Activated T-helper 1 cell treated with Interleukin-2 at 50 U/mL for 16 hours (primary cell): ENCODE measurements at regions not wholly inside any gene's neighbourhood (a gene's known extent, or its start where the extent isn't known, plus 50 kb on each side); places are given as distances from the start of the nearest gene placed in this dataset.

Experiments used
- DNase-seq: peaks from one replicate; pipeline ENCODE4 v3.0.0-alpha.2; 2020; ENCODE audit warnings: low read depth

DNA sequence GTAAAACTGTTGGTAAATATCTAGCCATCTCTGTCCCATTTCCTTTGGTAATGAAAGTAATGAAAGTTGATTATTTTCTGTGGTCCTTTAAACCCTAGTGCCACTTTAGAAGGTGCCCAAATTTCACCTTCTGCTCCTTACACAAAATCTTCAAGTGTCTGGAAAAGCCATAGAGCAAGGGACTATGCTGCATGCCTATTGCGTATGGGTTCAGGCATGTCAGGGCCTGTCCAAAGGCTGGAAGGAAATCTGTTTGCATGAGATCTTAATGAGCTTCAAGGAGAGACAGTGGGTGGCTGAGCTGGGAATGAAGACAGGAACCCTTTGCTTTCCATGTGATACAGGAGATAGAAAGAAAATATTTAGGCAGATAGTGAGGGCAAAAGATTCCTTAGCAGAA is 66.6 kb upstream of the CCN6 start:
- DNase-seq, result no peak

DNA sequence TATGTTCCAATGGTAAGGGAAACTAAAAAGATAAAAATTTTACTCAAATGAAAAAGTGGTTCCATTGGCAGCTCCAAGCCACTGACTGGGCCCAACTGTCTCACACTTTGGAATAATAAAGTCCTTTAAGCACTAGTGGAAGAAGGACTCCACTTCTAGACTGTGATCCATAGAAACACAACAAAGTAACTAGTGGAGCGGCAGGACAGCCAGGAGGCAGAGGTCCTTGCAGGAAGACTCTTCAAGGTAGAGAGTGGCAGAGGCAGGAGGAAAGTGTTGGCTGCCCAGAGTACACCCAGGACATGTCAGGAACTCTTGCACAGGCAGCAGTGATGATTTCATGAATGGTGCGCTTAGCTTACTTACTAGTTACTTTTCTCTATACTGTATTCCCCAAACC is 65.0 kb upstream of the CCN6 start:
- no peak for DNase-seq

DNA sequence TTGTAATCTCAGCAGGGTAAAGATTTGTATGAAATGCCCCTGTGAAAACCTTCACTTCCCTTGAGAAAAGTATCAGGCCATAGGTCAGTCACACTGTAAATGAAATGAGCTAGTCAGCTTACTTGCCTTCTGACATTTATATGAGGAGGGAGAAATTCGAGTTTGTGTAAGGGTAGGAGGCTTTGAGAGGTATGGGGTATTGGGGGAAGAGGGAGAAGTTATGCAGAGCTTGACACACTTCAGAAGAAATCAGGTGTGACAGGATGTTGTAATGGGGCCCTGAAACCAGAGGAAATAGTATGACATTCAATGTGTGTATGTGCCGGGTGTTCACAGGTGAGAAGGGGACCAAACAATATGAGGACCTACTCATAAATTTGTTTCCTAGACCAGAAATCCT is 64.2 kb upstream of the CCN6 start:
- DNase-seq, result no peak

DNA sequence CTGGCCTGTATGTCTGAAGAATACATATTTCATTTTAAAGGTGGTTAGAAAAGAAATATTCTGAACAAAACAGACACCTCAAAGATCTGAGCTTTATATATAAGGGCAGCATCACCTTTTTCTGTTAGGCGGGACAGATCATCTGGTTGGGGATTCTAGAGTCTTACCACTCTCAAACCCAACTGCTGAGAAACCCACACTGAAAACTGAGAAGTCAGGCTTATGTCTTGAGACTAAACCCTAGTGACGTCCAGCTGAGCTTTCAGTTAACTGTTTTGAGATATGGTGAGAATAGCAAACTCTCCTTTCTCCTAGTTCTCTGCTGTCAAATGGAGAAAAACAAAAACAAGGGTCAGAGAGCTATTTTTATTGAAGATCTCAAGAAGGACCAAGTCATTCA is 63.7 kb upstream of the CCN6 start:
- no peak for DNase-seq

DNA sequence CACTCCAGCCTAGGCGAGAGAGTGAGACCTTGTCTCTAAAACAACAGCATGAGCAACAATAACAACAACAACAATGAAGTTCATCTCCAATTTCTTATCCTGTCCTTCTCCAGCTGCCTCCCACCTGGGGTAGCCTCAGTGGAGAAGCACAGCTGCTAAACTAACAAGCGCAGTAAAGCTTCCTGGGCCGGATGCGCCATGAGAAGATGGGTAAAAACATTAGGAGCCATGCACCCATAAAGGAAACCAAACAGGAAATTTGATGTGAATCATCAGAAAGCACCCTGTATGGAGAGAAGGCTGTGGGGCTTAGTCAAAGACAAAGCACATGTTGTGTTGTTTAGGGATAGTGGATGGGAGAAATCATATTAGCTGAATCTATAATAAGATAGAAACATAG is 61.1 kb upstream of the CCN6 start:
- DNase-seq, result peak; percentile 30

DNA sequence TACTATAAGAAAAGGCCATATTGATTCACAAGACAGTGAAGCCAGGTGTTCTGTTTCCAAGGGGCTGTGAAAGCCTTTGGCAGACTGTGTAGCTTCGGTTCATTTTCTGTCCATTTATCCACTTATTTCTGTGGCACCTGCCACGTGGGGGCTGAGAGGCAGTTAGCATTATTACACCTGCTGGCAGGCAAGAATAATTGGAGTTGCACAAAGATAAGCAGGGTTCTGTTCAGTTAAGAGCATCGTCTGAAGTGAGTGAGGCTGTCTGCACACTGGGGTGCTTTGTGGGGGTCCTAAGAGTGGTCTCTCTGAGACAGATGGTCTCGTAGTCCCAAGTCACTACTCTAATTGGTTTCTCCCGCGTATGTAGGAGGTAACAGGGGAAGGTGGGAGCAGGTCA is 60.6 kb upstream of the CCN6 start:
- DNase-seq, result no peak

DNA sequence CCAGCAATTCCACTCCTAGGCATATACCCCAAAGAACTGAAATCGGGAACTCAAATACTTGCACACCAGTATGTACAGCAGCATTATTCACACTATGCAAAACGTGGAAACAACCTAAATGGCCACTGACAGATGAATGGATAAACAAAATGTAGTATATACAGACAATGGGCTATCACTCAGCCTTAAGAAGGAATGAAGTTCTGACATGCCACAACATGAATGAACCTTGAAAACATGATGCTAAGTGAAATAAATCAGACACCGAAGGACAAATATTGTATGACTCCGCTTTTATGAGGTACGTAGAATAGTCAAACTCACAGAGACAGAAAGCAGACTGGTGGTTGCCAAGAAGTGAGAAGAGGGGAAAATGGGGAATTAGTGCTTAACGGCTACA is 59.1 kb upstream of the CCN6 start:
- no peak for DNase-seq

DNA sequence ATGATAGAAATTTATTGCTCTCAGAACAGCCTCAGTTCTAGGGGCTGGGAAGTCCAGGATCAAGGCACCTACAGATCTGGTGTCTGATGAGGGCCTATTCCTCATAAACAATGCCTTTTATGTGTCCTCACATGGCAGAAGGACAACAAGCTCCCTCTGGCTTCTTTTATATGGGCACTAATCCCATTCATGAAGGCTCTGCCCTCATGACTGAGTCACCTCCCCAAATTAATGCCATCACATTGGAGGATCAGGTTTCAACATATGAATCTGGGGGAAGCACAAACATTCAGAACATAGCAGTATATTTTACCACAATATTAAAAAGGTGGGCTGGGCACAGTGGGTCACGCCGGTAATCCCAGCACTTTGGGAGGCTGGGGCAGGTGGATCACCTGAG is 58.5 kb upstream of the CCN6 start:
- no peak for DNase-seq

DNA sequence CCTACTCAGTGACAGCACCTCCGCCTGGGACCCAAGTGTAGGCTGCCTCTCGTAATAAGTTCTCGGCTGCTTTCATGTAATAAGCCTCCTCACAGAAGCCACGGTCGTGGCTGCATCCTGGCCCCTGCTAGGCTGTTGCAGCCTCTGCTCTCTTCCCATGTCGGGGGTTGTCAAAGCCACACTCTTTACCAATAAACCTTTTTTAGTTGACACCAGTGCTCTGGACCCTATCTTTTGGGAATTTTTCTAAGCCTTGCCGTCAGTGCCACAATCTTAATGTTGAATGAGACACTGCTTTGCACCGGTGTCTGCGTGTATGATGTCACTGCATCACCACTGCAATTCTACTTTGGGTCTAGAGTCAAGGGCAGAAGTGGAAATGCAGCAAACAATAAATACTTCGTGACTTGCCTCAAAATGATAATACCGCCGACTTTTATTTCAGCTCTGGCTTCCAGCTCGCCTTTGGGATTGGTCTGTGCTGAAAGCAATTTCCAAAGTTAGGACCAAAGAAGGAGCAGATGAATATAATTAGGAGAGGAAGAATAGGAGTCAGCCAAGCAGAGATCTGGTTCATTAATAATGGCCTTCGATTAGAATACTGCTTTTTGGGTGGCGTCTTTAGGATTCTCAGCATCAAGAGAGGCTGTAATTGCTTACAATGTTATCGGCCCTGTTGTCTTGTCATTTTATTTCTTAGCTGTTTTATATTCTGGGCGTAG is 57.6 kb upstream of the CCN6 start:
- no peak for DNase-seq

DNA sequence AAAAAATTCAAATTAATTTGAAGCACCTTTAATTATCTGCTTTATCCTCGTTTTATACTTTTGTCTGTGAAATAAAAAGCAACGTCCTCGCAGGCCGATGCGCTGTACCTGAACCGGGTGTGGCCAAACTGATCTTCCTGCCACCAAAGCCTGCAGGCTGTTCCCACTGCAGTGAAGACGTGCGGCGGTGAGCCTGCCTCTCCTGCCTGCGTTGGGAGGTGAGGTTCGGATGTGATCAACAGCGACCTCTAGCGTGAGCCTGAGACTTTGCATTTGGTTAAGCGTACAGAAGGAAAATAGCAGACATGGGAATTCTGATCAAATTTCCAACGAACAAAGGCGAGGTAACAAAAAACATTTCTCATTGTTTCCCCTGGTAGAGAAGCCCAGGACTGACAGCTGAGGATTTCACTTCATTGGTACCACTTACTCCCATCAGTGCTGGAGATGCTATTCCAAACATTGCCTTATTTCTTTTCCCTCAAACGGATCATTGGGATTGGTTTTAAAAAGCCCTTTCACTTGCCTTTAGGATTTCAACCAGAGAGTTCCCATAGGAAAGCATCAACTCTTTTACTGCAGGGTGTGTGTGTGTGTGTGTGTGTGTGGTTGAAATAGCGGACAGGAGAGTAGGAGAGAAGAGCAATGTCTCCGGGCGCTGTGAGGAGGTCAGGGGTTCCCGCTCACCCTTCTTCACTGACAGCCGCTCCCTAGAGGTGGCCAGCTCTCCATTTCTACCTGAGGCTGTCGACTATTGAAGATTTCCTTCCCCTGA is 56.6 kb upstream of the CCN6 start:
- peak; percentile 64 for DNase-seq

DNA sequence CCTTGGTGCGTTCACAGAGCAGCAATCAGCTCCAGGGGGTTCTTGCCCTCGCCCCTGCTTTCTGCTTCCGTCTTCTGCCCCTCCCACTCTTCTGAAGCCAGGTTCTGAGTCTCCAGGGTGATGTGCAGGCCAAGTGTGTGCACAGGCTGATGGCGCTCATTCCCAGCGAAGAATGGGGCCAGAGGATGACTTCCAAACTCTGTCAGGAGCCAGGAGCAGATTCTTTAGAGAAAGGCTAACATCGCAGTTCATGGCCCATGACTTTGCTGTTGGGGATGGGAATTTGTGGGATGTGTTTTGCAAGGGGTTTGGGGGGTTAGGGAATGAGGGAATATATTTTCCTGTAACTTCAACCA is 56.1 kb upstream of the CCN6 start:
- no peak for DNase-seq

DNA sequence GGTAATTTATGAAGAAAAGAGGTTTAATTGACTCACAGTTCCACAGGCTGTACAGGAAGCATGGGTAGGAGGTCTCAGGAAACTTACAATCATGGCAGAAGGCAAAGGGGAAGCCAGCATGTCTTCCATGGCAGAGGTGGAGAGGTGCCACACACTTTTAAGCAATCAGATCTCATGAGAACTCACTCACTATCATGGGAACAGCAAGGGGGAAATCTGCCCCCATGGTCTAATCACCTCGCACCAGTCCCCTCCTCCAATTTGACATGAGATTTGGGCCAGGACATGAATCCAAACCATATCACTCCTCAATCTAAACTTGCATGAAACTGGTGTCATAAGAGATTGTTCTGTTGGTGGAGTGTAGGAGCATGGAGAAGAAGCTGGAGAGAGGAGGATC is 51.6 kb upstream of the CCN6 start:
- DNase-seq, result no peak
